GM10248 (cell line): ENCODE measurements at regions not wholly inside any gene's neighbourhood (a gene's known extent, or its start where the extent isn't known, plus 50 kb on each side); places are given as distances from the start of the nearest gene placed in this dataset.
"Not testable (repeated sequence)": the region's sequence is repeated elsewhere in the genome, so short reads cannot be mapped to it uniquely, and the experiment has no call there.

Experiments
- CTCF ChIA-PET: fragments of 300-600 bp; sonication (Branson Sonifier 250); formaldehyde crosslinking; extraction: SDS; loops from one replicate; lab custom pipeline; 2021; ENCODE audit warnings: antibody characterized with exemption; lab: Yijun Ruan, JAX
- POLR2A ChIA-PET: fragments of 350-650 bp; sonication (Branson Sonifier 250); formaldehyde crosslinking; extraction: SDS; loops from one replicate; lab custom pipeline; 2020; ENCODE audit warnings: antibody characterized with exemption; lab: Yijun Ruan, JAX
- DNase-seq: peaks from one replicate; pipeline ENCODE4 v3.0.0; 2012; ENCODE audit errors: extremely low spot score
- CTCF ChIP-seq: IDR thresholded peaks from 2 replicates; pipeline ENCODE4 v1.5.1; 2012; ENCODE audit warnings: mild to moderate bottlenecking, low read depth; ENCODE audit errors: extremely low read depth, missing control alignments, control extremely low read depth

GRCh38 chr1:211206981-211207380, 52.2 kb upstream of the RCOR3 start:
- ChIA-PET CTCF (no interaction called here), POLR2A (no interaction called here)
- TF ChIP-seq CTCF: no peak
- no peak for DNase-seq

GRCh38 chr1:211200311-211200710, 58.9 kb upstream of the RCOR3 start:
- no peak for DNase-seq
- ChIA-PET POLR2A (no interaction called here), CTCF (no interaction called here)
- TF ChIP-seq CTCF: no peak

- TF ChIP-seq CTCF: no peak
- ChIA-PET CTCF (no interaction called here), POLR2A (no interaction called here)
- DNase-seq: no peak
Observed at GRCh38 chr1:211198880-211199279, 60.3 kb upstream of the RCOR3 start.

GRCh38 chr1:211198111-211198510, 61.1 kb upstream of the RCOR3 start:
- DNase-seq: no peak
- CTCF ChIA-PET: no interaction called here
- POLR2A ChIA-PET: no interaction called here
- no peak for TF ChIP-seq CTCF

GRCh38 chr1:211196880-211197279, 62.3 kb upstream of the RCOR3 start:
- CTCF ChIA-PET: no interaction called here
- no peak for DNase-seq
- POLR2A ChIA-PET: no interaction called here
- TF ChIP-seq CTCF: no peak

GRCh38 chr1:211194826-211195225, 60.9 kb upstream of the KCNH1 start:
- DNase-seq: no peak
- ChIA-PET CTCF (no interaction called here), POLR2A (no interaction called here)
- TF ChIP-seq CTCF: no peak

- ChIA-PET POLR2A (no interaction called here), CTCF (no interaction called here)
- no peak for TF ChIP-seq CTCF
- no peak for DNase-seq
Observed at GRCh38 chr1:211192227-211192626, 58.3 kb upstream of the KCNH1 start.

- DNase-seq, POLR2A ChIA-PET, CTCF ChIA-PET: not testable (repeated sequence)
Observed at GRCh38 chr1:211188721-211189120, 54.8 kb upstream of the KCNH1 start.
